ENCODE measurements at regions not wholly inside any gene's neighbourhood (a gene's known extent, or its start where the extent isn't known, plus 50 kb on each side); places are given as distances from the start of the nearest gene placed in this dataset.
"Not testable (repeated sequence)": the region's sequence is repeated elsewhere in the genome, so short reads cannot be mapped to it uniquely, and the experiment has no call there.

DNA sequence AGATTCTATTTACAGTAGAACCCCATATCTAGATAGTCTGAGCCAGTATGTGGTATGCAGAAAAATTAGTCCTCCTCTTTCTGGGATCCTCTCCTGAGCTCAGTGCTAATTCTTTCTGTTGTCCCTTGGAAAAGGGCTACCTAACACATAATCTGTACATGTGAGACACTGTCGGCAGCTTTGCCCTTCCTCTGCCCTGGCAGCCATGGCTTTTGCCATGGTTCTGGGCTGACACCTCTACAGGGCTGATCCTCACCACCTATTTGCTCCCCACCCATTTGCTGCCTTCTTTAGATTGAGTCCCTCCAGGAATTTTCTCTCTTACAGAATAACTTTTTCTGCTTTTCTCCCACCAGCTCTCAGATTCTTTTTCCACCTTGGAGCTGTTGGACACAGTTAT is 64.7 kb upstream of the MAP9 start:
- no peak for DNase-seq

DNA sequence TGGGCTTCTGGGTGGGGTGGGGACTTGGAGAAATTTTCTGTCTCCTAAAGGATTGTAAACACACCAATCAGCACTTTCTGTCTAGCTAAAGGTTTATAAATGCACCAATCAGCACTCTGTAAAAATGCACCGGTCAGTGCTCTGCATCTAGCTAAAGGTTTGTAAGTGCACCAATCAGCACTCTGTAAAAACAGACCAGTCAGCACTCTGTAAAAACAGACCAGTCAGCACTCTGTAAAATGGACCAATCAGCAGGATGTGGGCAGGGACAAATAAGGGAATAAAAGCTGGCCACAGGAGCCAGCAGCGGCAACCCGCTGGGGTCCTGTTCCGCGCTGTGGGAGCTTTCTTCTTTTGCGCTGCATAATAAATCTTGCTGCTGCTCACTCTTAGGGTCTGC is 63.0 kb upstream of the MAP9 start:
- DNase-seq, result not testable (repeated sequence)

GRCh38 chr4:155434904-155435303 is 58.1 kb upstream of the MAP9 start:
- no peak for DNase-seq

DNA sequence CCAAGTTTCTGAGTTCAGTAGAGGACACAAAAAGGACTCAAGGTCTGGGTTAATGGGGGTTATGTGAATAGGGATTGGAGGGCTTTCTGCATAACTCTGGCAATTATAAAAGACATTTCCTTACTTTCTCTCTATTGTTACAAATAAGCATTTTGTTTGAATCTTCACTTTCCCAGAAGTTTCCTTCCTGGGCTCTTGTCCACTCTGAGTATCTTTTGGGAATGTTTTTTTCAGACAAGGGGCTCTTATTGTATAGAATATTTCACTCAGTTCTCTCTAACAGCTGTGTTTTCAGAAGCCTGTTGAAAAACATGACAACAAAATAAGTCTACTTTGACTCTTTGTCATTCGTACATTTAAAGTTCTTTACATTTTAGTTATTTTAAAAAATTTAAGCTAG is 57.6 kb upstream of the MAP9 start:
- DNase-seq, result no peak

DNA sequence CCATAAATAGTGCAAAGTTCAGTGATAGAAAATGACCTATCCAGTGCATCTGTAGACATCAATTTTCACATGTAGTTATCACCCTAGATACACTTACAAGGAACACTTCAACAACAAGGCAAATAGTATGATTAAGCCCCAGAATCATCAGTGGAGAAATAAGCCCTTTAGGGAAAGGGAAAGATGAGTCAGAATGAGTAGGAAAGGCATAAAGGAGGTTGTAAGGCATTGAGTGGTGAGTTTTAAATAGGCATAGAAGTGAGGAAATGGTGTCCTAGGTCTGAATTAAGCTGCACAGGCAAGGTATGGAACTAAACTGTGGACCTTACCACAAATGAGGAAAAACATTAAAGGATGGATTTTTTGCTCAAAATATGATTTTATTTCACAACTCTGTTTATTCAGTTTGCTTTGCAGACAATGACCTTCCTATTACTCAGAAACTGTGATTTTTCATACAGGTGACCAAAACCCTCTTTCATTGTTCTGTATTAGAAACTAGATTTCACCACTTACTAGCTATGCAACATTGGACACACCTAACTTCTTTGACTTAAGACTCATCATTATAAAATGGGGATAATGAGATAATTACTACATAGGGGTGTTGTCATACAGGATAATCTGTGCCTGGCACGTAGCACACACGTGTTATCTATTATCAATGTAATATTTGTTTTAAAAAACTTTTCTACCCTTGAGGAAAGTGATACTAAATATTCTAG is 57.0 kb upstream of the MAP9 start:
- DNase-seq, result no peak

DNA sequence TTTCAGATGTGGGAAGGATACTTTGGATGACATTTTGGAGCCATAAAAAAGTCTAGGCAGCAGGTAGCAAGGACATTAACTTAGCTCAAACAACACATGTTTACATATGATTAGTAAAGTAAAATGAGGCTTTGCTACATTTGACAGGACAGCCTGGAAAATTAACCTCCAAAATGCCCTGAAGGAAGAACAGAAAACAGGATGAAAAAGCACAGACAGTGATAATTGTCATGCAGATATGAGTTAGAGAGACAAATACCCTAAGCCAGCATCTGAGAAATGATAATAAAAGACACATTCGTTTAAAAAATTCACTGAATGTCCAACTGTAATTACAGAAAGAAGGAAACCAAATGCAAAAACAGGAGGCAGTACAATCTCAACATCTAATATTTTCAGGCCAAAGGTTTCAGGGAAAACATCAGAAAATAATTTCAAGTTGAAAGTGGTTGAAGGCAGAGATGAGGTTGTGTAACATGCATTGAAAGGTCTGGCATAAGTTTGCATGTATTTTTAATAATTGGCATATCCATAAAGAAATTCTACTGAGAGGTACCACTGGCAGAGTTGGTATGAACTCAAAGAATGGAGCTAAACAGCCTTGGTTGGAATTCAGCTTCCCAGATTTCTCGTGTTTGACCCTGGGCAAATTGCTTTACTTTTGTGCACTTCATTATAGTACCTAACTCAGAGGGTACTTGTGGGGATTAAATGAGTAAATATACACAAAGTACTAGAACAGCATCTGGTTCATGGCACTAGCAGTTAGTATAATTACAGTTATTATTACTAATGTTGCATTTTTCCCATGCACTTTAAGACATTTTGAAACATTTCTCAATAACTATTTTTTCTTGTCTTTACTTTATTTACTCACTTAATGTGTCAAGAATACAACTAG is 54.4 kb upstream of the MAP9 start:
- DNase-seq, result no peak

GRCh38 chr4:155428128-155428527 is 51.4 kb upstream of the MAP9 start:
- no peak for DNase-seq

DNA sequence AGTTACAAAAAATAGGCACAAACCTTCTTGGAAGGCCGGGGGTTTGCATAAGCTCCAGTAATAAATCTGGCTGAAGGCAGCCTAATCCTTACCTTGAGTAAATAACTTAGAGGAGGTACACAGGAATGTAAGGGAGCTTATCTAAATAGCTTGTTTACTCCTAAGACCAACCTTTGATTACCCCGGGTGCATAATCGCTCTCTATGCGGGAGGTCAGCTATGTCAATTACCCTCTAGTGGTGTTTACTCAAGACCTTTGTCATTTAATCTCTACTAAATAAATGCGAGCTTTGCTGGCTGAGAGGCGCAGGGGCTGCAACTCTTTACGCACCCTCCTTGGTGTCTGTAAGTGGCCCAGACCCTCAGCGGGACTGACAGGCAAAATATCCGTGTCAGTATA is 50.2 kb upstream of the MAP9 start:
- DNase-seq, result no peak
